COLO668 (cell line): ENCODE measurements at regions not wholly inside any gene's neighbourhood (a gene's known extent, or its start where the extent isn't known, plus 50 kb on each side); places are given as distances from the start of the nearest gene placed in this dataset.
"Not testable (repeated sequence)": the region's sequence is repeated elsewhere in the genome, so short reads cannot be mapped to it uniquely, and the experiment has no call there.

Source experiments
- DNase-seq: peaks from one replicate; lab custom pipeline; 2025; ENCODE audit not compliant: unreplicated experiment; lab: John Stamatoyannopoulos, UW

GRCh38 chrX:150118476-150118875 lies 180.2 kb upstream of the EOLA2 start:
- DNase-seq, result no peak

GRCh38 chrX:150119323-150119722 lies 181.0 kb upstream of the EOLA2 start:
- DNase-seq, result no peak

- not testable (repeated sequence) for DNase-seq
Measured at GRCh38 chrX:150125045-150125444, 186.8 kb upstream of the EOLA2 start.

- DNase-seq, result no peak
Measured at GRCh38 chrX:150127216-150127615, 188.9 kb upstream of the EOLA2 start.

GRCh38 chrX:150143721-150144440 lies 205.6 kb upstream of the EOLA2 start:
- DNase-seq, result no peak

GRCh38 chrX:150146271-150146896 lies 208.1 kb upstream of the EOLA2 start:
- DNase-seq, result no peak

GRCh38 chrX:150148749-150149672 lies 210.7 kb upstream of the EOLA2 start:
- no peak for DNase-seq

- no peak for DNase-seq
Measured at GRCh38 chrX:150150076-150150779, 211.9 kb upstream of the EOLA2 start.

- no peak for DNase-seq
Measured at GRCh38 chrX:150150780-150151125, 212.4 kb upstream of the MAMLD1 start.

GRCh38 chrX:150152036-150152435 lies 211.1 kb upstream of the MAMLD1 start:
- DNase-seq, result no peak

- DNase-seq, result no peak
Measured at GRCh38 chrX:150152546-150152945, 210.6 kb upstream of the MAMLD1 start.

GRCh38 chrX:150155436-150156035 lies 207.6 kb upstream of the MAMLD1 start:
- no peak for DNase-seq

- DNase-seq, result no peak
Measured at GRCh38 chrX:150156615-150157014, 206.5 kb upstream of the MAMLD1 start.

- DNase-seq, result no peak
Measured at GRCh38 chrX:150157291-150157690, 205.8 kb upstream of the MAMLD1 start.

GRCh38 chrX:150158554-150159332 lies 204.4 kb upstream of the MAMLD1 start:
- DNase-seq, result no peak

- no peak for DNase-seq
Measured at GRCh38 chrX:150159537-150159936, 203.6 kb upstream of the MAMLD1 start.

GRCh38 chrX:150160656-150161055 lies 202.5 kb upstream of the MAMLD1 start:
- no peak for DNase-seq

GRCh38 chrX:150161193-150161592 lies 201.9 kb upstream of the MAMLD1 start:
- DNase-seq, result no peak

- DNase-seq, result no peak
Measured at GRCh38 chrX:150162141-150162540, 201.0 kb upstream of the MAMLD1 start.
